HG02642 (cell line): ENCODE measurements at regions not wholly inside any gene's neighbourhood (a gene's known extent, or its start where the extent isn't known, plus 50 kb on each side); places are given as distances from the start of the nearest gene placed in this dataset.

ENCODE experiments used
- ATAC-seq: cut with Tn5 transposase; IDR thresholded peaks from one replicate; pipeline ENCODE4 v1.9.1; 2021; ENCODE audit warnings: mild to moderate bottlenecking; ENCODE audit not compliant: unreplicated experiment, poor library complexity

DNA sequence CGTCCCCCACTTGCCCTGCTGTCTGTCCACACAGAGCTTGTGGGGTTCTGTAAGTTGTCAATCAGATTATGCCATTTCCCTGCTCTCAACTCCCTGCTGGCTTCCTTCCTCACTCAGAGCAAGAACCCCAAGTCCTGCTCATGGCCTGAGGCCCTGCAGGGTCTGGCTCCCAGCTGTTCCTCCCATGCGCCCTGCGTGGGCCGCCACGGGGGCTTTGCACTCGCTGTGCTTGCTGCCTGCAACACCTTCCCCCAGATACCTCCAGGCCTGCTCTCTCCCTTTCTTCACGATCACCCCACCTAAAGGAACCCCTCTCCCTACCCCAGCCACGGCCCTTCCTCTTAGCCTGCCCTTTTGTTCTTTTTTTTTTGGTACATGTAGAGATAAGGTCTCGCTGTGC, 234.6 kb downstream of the AACS start:
- ATAC-seq = no peak

GRCh38 chr12:125300249-125300648, 235.0 kb downstream of the AACS start:
- ATAC-seq = no peak

DNA sequence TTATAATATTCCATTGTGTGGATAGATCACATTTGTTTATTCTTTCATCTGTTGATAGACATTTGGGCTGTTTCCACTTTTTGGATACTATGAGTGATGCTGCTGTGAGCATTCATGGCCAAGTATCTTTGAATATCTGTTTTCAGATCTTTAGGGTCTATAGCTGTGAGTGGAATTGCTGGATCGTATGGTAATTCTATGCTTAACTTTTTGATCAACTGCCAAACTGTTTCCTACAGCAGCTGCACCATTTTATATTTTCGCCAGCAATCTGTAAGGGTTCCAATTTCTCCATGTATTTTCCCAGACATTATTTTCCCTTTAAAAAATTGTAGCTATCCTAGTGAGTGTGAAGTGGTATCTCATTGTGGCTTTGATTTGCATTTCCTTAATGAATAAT, 238.1 kb downstream of the AACS start:
- ATAC-seq = no peak

DNA sequence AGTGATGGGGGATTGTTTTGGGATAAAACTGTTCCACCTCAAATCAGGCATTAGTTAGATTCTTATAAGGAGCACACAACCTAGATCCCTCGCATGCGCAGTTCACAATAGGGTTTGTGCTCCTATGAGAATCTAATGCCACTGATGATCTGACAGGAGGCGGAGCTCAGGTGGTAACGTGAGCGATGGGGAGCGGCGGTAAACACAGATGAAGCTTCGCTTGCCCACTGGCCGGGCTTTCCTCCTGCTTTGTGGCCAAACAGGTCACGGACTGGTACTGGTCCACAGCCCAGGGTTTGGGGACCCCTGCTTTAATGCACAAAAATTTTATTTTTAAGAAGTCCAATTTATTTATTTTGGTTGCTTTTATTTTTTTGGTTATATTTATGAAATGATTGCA, 238.8 kb downstream of the AACS start:
- no peak for ATAC-seq

DNA sequence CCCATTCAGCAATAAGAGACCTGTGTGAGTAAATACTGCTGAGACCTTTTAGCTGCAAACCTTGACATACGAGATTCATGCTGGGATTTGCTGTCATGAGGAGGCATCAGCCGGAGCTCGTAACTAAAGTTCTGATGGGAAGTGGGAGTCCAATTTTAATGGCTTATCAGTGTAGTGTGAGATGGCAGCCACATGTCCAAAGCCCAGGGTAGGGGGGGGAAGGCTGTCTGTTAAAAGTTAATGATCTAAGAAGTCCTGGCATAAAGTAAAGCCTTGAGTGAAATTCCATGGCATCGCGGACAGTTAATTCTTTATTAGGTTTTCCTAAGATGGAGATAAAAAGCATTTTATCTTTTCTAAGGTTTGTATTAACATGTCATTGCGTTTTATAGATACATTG, 240.0 kb downstream of the AACS start:
- no peak for ATAC-seq

DNA sequence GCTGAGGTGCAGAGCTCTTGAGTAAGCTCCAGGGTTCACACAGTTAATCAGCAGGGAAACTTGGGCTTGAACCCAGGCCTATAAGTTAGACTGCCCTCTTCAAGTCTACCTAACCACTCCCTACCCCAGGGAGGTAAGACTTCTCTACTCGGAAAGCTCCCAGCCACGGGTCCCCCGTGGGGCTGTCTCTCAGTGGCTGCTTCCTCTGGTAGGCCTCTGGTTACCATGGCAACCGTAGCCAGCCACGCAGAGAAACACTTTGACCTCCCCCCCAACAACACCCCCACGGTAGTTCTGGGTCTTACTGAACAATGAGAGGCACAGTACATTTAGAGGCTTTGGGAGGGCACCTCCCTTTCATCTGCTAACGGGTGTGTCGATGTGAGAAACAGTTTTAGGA, 245.2 kb downstream of the AACS start:
- no peak for ATAC-seq

DNA sequence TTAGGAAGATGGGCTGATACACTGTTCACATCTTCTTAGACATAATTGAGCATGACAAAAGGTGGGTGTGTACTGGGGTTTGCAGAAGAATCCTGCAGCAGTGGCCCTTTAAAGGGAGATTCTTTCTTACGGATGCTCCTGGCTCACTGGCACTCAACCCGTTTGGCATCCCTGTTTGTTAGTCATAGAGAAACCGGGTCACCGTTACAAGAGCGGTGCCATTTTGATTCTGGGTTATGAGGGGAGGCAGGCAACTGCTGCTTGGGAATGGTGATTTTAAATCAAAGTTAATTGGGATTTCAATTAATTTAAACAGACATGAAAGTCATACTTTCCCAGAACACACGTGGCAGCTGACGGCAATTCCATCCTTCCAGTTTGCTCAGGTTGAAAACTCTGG, 245.8 kb downstream of the AACS start:
- no peak for ATAC-seq

DNA sequence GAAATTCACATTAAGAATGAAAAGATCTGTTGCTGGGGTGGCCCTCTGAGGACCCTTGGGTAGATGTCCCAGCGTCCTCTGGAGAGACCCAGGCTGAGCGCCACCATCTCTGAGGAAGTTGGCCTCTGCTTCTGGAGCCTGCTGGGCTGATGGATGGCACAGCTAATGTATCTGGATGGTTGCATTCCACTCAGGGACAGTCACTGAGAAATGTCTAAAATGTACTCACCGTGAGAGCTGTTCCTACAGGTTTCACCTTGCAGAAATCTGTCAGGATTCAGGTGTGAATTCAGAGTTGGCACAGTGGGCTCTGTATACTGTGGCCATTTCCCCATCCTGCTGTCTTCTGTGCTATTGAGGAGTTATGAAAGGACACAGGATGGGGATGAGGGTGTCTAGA, 247.2 kb downstream of the AACS start:
- no peak for ATAC-seq

DNA sequence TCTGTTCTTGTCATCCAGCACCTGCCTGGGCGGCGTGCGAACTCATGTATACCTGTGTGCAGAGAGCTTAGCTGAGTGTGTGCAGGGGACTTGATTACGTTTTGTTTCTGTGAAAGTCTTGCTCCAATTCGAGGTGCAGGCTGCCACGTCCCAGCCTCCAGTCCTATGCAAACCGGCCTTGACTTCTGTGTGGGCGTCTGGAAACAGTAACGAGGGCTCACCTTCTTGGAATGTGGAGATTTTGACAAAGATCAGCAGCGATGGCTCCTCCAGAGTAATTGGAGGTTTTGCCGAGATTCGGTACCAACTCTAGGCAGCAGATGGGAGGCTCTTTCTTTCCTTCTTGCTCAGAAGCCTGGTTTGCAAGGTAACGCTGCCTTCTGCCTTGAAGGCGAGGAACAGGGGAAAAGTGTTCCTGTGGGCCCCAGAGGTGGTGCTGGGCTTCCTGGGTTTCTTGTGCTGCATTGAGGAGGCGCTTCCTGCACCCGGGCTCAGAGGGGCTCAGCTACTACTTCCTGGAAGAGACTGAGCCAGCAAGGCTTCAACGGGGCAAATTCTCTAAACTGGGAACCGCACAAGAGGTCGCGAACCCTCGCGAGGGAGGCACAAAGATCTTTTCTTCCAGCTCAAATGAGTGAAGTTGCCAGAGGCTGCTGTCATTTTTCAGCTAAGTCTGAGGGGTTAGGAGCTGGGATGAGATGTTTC, 249.0 kb downstream of the AACS start:
- ATAC-seq = no peak

DNA sequence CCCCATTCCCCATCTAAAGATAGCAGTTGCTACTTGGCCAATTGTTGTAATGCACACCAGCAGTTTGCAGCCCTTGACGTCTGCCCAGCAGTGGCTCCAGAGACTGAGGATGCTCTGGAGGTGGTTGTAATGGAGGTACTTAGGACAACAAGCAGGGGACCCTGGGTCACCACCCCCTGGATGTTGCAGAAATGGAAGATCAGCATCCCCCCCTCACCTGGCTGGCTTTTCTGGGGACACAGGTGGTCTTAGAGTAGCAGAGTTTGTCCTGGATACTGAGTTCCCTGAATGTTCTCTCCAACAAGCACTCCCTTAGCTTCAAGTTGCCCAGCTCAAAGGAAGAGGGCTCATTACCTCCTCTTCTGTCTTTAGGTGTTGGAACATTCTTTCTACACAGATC, 250.5 kb downstream of the AACS start:
- no peak for ATAC-seq

- no peak for ATAC-seq
Measured at GRCh38 chr12:125320177-125320576, 254.9 kb downstream of the AACS start.

GRCh38 chr12:125324861-125325490, 259.7 kb downstream of the AACS start:
- ATAC-seq = no peak

DNA sequence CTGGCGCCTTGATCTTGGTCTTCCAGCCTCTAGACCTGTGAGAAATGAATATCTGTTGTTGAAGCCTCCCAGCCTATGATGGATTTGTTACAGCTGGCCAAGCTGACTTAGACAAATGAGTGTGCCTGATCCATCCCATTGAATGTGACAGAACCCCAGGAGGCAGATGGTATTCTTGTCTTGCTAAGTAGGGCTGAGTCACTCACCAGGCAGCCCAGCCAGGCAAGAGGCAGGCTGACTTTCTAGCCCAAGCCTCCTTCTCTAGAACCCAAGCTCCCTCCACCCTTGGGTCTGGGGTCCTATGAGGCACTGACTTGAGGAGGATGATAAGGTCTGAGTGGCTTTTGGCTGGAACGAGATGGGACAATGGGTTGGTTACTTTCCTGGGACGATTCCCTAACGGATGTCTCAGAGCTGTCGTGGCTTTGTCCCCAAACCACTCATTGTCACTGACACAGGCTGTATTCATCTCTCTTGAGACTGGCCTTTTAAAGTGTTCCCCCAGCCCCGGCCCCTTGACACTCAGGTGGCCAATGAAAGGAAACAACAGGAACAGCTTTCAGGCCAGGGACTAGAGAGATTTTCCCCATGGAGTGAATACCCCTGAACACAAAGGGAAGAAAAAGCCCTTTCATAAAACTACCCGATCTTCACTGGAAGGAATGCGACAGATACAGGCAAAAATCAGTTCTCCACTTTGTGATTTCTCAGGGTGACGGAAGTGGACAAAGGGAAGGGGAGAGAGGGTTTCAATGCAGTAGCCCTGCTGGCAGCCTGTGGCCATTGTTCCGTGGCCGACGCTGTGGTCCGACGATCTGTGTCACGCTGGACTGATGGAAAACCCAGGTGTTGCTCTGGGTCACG, 264.2 kb downstream of the AACS start:
- ATAC-seq = no peak

GRCh38 chr12:125330645-125331341, 265.6 kb downstream of the AACS start:
- ATAC-seq = peak; percentile 87

GRCh38 chr12:125331342-125332052, 266.3 kb downstream of the AACS start:
- no peak for ATAC-seq

DNA sequence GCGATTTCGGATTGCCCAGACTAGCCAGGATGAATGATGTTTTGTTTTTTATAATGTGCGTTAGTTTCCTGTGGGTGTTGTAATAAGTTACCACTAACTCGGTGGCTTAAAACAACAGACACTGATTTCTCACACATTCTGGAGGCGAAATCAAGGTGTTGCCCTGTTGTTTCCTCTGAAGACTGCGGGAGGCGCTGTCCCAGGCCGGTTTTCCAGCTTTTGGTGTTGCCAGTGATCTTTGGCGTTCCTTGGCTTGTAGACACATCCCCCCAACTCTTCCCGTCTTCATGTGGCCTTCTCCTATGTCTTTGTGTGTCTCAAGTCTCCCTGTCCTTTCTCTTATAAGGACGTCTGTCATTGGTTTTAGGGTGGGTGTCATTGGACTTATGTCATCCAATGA, 267.7 kb downstream of the AACS start:
- no peak for ATAC-seq

DNA sequence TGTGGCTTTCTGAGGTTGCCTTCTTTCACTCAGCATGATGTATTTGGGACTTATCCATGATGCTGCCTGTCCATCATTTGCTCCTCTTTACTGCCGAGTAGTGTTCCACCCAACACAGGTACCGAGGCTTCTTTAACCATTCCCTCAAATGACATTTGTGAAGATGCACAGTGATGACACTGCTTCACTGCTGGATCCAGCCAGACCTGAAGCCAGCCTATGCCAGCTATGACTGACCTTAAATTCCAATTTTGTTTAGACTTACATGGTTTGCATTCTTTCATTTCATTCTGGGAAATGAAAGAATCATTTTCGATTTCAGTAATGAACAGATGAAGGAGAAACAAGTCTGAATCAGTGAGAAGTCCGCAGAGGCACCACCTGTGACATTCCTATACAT, 271.0 kb downstream of the AACS start:
- ATAC-seq = no peak

- no peak for ATAC-seq
Measured at GRCh38 chr12:125340791-125341190, 275.6 kb downstream of the AACS start.

GRCh38 chr12:125341422-125341821, 276.2 kb downstream of the AACS start:
- ATAC-seq = no peak

DNA sequence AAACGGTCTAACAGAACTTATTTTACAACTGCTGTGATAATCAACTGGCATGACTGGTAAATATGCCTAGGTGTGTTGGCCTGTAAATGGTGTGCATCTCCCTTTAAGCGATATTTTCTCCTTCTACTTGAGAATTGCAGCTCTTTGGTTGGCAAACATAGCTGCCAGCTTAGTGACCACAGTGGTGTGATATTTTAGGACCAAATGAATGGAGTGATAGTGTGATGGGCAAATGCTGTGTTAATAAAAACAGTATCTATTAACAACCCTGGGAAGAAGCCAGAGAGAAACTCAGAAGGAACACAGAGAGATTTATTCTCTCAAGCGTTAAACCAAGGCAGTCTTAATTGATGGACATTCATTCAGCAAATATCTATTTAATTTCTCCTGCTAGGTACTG, 278.4 kb downstream of the AACS start:
- no peak for ATAC-seq
